ENCODE measurements at regions not wholly inside any gene's neighbourhood (a gene's known extent, or its start where the extent isn't known, plus 50 kb on each side); places are given as distances from the start of the nearest gene placed in this dataset.

GRCh38 chr10:62587011-62587410 lies 212.8 kb downstream of the ZNF365 start:
- TF ChIP-seq CTCF (IDR thresholded peaks at IDR 0.05): no peak
- TF ChIP-seq EZH2 (IDR thresholded peaks at IDR 0.05; ENCODE audit: borderline replicate concordance, insufficient read depth, low read depth, low read length, poor library complexity, severe bottlenecking): no peak
